ENCODE measurements at regions not wholly inside any gene's neighbourhood (a gene's known extent, or its start where the extent isn't known, plus 50 kb on each side); places are given as distances from the start of the nearest gene placed in this dataset.

GRCh38 chr4:123618606-123619005, 222.0 kb downstream of the SPRY1 start:
- Histone ChIP-seq H3K27me3 (ENCODE audit: control insufficient read depth in 1 of 2, insufficient read depth in 2 of 2, low read length in 1 of 2) (no peaks in the 10 kb centered on the region), H3K36me3 (ENCODE audit: control insufficient read depth in 1 of 2, insufficient read depth in 2 of 2, low read length in 1 of 2) (no peaks in the 10 kb centered on the region), H3K4me1 (ENCODE audit: control insufficient read depth in 1 of 2, insufficient read depth in 2 of 2, low read length in 2 of 2) (peaks cover 0 to 1% of the 10 kb centered on the region in 2 donors), H3K9me3 (ENCODE audit: control insufficient read depth, low read length) (no peaks in the 10 kb centered on the region), H3K27ac (ENCODE audit: low read depth in 1 of 2, low read length in 2 of 2) (no peak overlapping the region), H3K4me3 (ENCODE audit: low read length in 2 of 2) (no peak overlapping the region)
- intact Hi-C loops (cut with DNase I) = no loop called here
- 96 to 100% methylated on average over 1 of the region's 1 CpG for WGBS, 2 donors
- ATAC-seq (ENCODE audit: low FRiP score) = no peak
- no peak for DNase-seq

GRCh38 chr4:123619326-123619725, 222.7 kb downstream of the SPRY1 start:
- no peak overlapping the region for H3K27ac ChIP-seq (ENCODE audit: low read depth in 1 of 2, low read length in 2 of 2)
- H3K27me3 ChIP-seq (ENCODE audit: control insufficient read depth in 1 of 2, insufficient read depth in 2 of 2, low read length in 1 of 2) = no peaks in the 10 kb centered on the region
- ATAC-seq (ENCODE audit: low FRiP score) = no peak
- H3K4me1 ChIP-seq (ENCODE audit: control insufficient read depth in 1 of 2, insufficient read depth in 2 of 2, low read length in 2 of 2) = peaks cover 0 to 1% of the 10 kb centered on the region in 2 donors
- no peak for DNase-seq
- H3K36me3 ChIP-seq (ENCODE audit: control insufficient read depth in 1 of 2, insufficient read depth in 2 of 2, low read length in 1 of 2) = no peaks in the 10 kb centered on the region
- intact Hi-C loops (cut with DNase I) = no loop called here
- H3K4me3 ChIP-seq (ENCODE audit: low read length in 2 of 2) = no peak overlapping the region
- no peaks in the 10 kb centered on the region for H3K9me3 ChIP-seq (ENCODE audit: control insufficient read depth, low read length)
- WGBS, 2 donors = 94 to 97% methylated on average over 1 of the region's 1 CpG

DNA sequence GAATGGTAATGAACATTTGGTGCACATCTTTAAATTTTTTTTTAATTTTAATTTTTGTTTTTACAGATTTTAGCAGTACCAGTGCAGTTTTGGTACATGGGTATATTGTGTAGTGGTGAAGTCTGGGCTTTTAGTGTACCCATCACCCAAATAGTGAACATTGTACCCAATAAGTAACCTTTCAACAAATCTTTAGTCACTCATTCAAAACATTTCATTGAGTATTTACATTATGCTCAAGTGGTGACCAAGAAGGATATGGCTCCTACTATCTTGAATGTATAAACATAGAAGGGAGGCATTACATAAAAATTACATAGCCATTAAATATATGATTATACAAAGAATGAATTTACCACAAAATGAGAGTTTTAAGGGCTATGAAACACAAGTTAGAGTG, 223.3 kb downstream of the SPRY1 start:
- DNase-seq (no peak), ATAC-seq (ENCODE audit: low FRiP score) (no peak)
- Histone ChIP-seq H3K4me1 (ENCODE audit: control insufficient read depth in 1 of 2, insufficient read depth in 2 of 2, low read length in 2 of 2) (peaks cover 0 to 1% of the 10 kb centered on the region in 2 donors), H3K27me3 (ENCODE audit: control insufficient read depth in 1 of 2, insufficient read depth in 2 of 2, low read length in 1 of 2) (no peaks in the 10 kb centered on the region), H3K9me3 (ENCODE audit: control insufficient read depth, low read length) (no peaks in the 10 kb centered on the region), H3K36me3 (ENCODE audit: control insufficient read depth in 1 of 2, insufficient read depth in 2 of 2, low read length in 1 of 2) (no peaks in the 10 kb centered on the region), H3K4me3 (ENCODE audit: low read length in 2 of 2) (no peak overlapping the region), H3K27ac (ENCODE audit: low read depth in 1 of 2, low read length in 2 of 2) (no peak overlapping the region)
- intact Hi-C loops (cut with DNase I) = no loop called here

DNA sequence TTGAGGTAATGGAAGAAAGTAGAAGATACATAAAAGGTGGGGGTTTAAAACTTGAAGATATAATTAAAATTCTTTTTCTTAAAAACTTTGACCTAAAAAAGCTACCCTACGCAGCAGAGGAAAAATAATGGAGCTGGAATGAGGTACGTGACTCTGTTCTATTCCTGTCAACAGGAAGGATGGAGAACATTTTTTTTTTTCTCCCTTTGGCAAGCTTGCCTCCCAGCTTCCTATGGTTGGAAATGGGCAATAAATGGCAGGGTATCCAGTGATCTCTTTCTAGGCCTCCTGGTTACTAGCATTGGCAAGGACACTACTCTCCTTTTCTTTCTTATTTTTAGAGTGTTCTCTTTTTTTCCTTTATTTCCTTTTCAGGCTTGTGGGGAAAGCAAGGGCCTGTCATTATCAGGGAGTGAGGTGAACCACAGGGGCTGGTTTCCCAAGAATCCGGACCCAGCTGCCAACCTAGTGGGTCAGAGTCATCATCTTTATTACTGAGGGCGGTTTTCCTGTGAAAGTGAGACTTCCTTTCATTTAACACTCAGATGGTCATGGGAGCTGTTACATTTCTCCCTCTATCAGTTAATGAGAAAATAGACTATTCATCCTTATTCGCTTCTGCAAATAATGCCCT, 224.6 kb downstream of the SPRY1 start:
- Histone ChIP-seq H3K9me3 (ENCODE audit: control insufficient read depth, low read length) (no peaks in the 10 kb centered on the region), H3K36me3 (ENCODE audit: control insufficient read depth in 1 of 2, insufficient read depth in 2 of 2, low read length in 1 of 2) (no peaks in the 10 kb centered on the region), H3K27ac (ENCODE audit: low read depth in 1 of 2, low read length in 2 of 2) (peak overlapping the region; percentile 93 to 94), H3K27me3 (ENCODE audit: control insufficient read depth in 1 of 2, insufficient read depth in 2 of 2, low read length in 1 of 2) (no peaks in the 10 kb centered on the region), H3K4me3 (ENCODE audit: low read length in 2 of 2) (no peak overlapping the region), H3K4me1 (ENCODE audit: control insufficient read depth in 1 of 2, insufficient read depth in 2 of 2, low read length in 2 of 2) (peaks cover 0 to 1% of the 10 kb centered on the region in 2 donors)
- 21% methylated on average over 5 of the region's 5 CpGs for WGBS, 2 donors
- DNase-seq = peak in 1 of 2 donors; percentile 68
- intact Hi-C loops (cut with DNase I) = no loop called here
- peak; percentile 61 for ATAC-seq (ENCODE audit: low FRiP score)

GRCh38 chr4:123622572-123622971, 226.0 kb downstream of the SPRY1 start:
- peaks cover 0 to 1% of the 10 kb centered on the region in 2 donors for H3K4me1 ChIP-seq (ENCODE audit: control insufficient read depth in 1 of 2, insufficient read depth in 2 of 2, low read length in 2 of 2)
- H3K36me3 ChIP-seq (ENCODE audit: control insufficient read depth in 1 of 2, insufficient read depth in 2 of 2, low read length in 1 of 2) = no peaks in the 10 kb centered on the region
- H3K9me3 ChIP-seq (ENCODE audit: control insufficient read depth, low read length) = no peaks in the 10 kb centered on the region
- intact Hi-C loops (cut with DNase I) = no loop called here
- H3K4me3 ChIP-seq (ENCODE audit: low read length in 2 of 2) = no peak overlapping the region
- no peaks in the 10 kb centered on the region for H3K27me3 ChIP-seq (ENCODE audit: control insufficient read depth in 1 of 2, insufficient read depth in 2 of 2, low read length in 1 of 2)
- DNase-seq = no peak
- no peak overlapping the region for H3K27ac ChIP-seq (ENCODE audit: low read depth in 1 of 2, low read length in 2 of 2)
- ATAC-seq (ENCODE audit: low FRiP score) = no peak
- WGBS, 2 donors = 92 to 98% methylated on average over 1 of the region's 1 CpG

DNA sequence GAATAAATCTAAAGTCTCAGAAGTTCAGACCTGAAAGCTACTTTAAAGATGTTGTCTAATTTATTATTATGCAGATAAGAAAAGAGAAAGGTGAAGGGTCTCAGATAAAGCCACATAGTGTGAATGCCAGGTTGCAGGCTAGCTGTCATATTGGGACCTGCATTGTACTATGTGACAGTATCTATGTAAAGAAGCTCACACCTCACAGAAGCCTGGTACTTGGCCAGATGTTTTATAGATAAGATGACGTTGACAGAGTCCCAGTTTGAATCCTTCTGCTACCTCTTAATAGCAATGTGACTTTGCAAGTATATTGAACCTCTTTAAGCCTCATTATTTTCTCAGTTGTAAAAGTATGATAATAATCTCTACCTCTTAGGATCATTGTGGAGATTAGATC, 227.0 kb downstream of the SPRY1 start:
- ATAC-seq (ENCODE audit: low FRiP score) (no peak), DNase-seq (no peak)
- Histone ChIP-seq H3K9me3 (ENCODE audit: control insufficient read depth, low read length) (no peaks in the 10 kb centered on the region), H3K4me3 (ENCODE audit: low read length in 2 of 2) (no peak overlapping the region), H3K4me1 (ENCODE audit: control insufficient read depth in 1 of 2, insufficient read depth in 2 of 2, low read length in 2 of 2) (peaks cover 0 to 1% of the 10 kb centered on the region in 2 donors), H3K27ac (ENCODE audit: low read depth in 1 of 2, low read length in 2 of 2) (no peak overlapping the region), H3K27me3 (ENCODE audit: control insufficient read depth in 1 of 2, insufficient read depth in 2 of 2, low read length in 1 of 2) (no peaks in the 10 kb centered on the region), H3K36me3 (ENCODE audit: control insufficient read depth in 1 of 2, insufficient read depth in 2 of 2, low read length in 1 of 2) (no peaks in the 10 kb centered on the region)
- intact Hi-C loops (cut with DNase I) = no loop called here
- WGBS, 2 donors = 57 to 67% methylated on average over 1 of the region's 1 CpG

DNA sequence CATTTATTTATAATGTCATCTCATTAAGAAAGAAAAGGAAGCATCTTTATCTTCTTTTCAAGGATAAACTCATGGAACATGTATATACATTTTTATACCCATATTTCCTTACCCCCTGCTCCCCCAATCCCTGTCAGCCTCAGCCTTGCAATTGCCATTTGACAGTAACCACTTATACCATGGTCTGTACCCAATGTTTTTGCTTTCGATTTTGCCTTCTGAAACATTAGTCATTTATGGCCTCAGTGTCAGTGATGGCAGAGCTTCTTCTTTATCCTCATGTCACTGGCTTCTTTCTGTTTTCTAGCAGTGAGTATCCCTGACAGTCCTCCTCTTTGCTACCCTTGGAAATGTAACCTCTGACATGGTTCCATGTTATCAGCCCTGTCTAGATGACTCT, 228.4 kb downstream of the SPRY1 start:
- H3K9me3 ChIP-seq (ENCODE audit: control insufficient read depth, low read length) = no peaks in the 10 kb centered on the region
- H3K36me3 ChIP-seq (ENCODE audit: control insufficient read depth in 1 of 2, insufficient read depth in 2 of 2, low read length in 1 of 2) = no peaks in the 10 kb centered on the region
- peaks cover 0 to 1% of the 10 kb centered on the region in 2 donors for H3K4me1 ChIP-seq (ENCODE audit: control insufficient read depth in 1 of 2, insufficient read depth in 2 of 2, low read length in 2 of 2)
- 79 to 88% methylated on average over 1 of the region's 1 CpG for WGBS, 2 donors
- DNase-seq (no peak), ATAC-seq (ENCODE audit: low FRiP score) (no peak)
- no peak overlapping the region for H3K4me3 ChIP-seq (ENCODE audit: low read length in 2 of 2)
- intact Hi-C loops (cut with DNase I) = no loop called here
- H3K27ac ChIP-seq (ENCODE audit: low read depth in 1 of 2, low read length in 2 of 2) = no peak overlapping the region
- no peaks in the 10 kb centered on the region for H3K27me3 ChIP-seq (ENCODE audit: control insufficient read depth in 1 of 2, insufficient read depth in 2 of 2, low read length in 1 of 2)

DNA sequence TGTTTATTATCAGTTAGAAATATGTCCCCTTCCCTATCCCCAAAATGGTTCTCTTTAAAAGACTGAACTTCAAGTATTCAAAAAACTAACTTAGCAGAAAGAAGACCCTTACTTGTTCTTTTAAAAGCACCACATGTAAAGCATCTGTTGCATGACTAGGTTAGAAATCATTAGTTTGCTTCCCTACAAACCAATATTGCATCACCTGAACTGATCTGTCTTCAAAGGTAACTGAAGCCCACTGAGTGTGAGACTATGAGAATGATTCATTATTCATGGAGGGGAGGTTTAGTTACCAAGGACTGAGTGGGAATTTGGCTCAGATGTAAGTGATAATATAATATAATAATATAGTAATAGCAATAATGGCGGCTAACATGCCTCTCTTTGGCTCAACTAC, 231.7 kb downstream of the SPRY1 start:
- intact Hi-C loops (cut with DNase I) = no loop called here
- 95 to 96% methylated on average over 1 of the region's 1 CpG for WGBS, 2 donors
- no peaks in the 10 kb centered on the region for H3K27me3 ChIP-seq (ENCODE audit: control insufficient read depth in 1 of 2, insufficient read depth in 2 of 2, low read length in 1 of 2)

DNA sequence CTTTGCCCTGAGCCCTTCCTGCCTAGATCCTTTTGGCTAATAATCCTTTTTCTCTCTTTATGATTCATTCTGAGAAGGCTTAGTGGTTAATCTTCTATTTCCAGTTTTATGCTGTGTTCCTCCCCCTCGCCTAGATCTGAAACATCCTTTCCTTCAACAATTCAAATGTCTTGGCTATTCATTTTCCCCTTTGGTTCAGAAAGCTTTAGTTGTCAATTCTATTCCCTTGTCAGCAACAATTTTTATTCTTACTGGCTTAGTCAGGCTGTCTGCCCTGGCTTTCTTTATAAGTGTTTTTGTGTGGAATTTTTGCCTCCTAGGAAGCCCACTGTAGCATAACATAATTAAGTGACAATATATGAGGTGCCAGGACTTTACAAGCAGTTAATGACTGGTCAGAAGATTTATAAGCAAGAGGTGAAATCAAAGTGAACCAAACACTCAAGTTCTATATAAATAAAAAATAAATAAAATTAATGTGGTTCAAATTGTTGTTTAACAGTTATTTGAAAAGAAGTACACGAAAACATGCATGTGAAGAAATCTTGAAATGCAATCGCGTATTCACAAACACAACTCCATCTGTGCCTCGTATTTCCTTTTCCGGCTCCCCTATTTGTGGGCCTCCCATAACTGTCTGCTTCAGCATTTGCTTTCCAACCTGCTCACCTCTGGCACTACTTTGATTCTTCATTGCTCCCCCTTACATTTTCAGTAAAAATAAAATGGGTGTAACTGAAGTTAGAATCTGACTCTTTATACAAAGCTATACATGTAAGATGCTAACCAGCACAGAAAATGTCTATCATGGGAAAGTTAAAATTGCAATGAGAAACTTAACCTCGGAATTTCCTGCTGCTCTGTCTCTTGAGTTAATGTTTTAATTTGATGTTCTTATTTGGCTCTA, 235.4 kb downstream of the SPRY1 start:
- WGBS, 2 donors = 75 to 86% methylated on average over 7 of the region's 7 CpGs
- Histone ChIP-seq H3K36me3 (ENCODE audit: control insufficient read depth in 1 of 2, insufficient read depth in 2 of 2, low read length in 1 of 2) (no peaks in the 10 kb centered on the region), H3K9me3 (ENCODE audit: control insufficient read depth, low read length) (no peaks in the 10 kb centered on the region), H3K4me1 (ENCODE audit: control insufficient read depth in 1 of 2, insufficient read depth in 2 of 2, low read length in 2 of 2) (no peaks in the 10 kb centered on the region), H3K4me3 (ENCODE audit: low read length in 2 of 2) (no peak overlapping the region), H3K27me3 (ENCODE audit: control insufficient read depth in 1 of 2, insufficient read depth in 2 of 2, low read length in 1 of 2) (no peaks in the 10 kb centered on the region), H3K27ac (ENCODE audit: low read depth in 1 of 2, low read length in 2 of 2) (no peak overlapping the region)
- DNase-seq = no peak
- intact Hi-C loops (cut with DNase I) = no loop called here
- ATAC-seq (ENCODE audit: low FRiP score) = no peak

More for the DNA sequence above, 231.7 kb downstream of the SPRY1 start:
- DNase-seq = no peak
- Histone ChIP-seq H3K27ac (ENCODE audit: low read depth in 1 of 2, low read length in 2 of 2) (no peak overlapping the region), H3K9me3 (ENCODE audit: control insufficient read depth, low read length) (no peaks in the 10 kb centered on the region), H3K4me1 (ENCODE audit: control insufficient read depth in 1 of 2, insufficient read depth in 2 of 2, low read length in 2 of 2) (no peaks in the 10 kb centered on the region), H3K36me3 (ENCODE audit: control insufficient read depth in 1 of 2, insufficient read depth in 2 of 2, low read length in 1 of 2) (no peaks in the 10 kb centered on the region), H3K4me3 (ENCODE audit: low read length in 2 of 2) (no peak overlapping the region)
- no peak for ATAC-seq (ENCODE audit: low FRiP score)

Data from aorta (tissue), 5 donors.